ENCODE measurements at regions not wholly inside any gene's neighbourhood (a gene's known extent, or its start where the extent isn't known, plus 50 kb on each side); places are given as distances from the start of the nearest gene placed in this dataset.

DNA sequence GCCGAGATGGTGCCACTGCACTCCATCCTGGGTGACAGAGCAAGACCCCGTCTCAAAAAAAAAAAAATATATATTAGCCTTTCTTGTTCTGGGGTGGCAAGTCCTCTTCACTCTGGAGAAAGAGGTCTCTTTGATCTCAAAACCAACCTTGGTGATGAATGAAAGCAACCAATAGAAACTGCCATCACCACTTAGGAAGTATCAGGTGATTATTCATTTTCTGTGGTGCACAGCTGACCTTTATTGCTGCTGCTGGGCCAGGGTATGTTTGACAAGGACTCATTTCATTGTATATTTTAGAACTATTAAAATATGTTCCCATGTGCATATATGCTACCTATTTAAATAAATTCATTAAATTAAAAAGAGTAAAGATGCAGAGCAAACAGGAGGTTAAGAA, 76.0 kb upstream of the KIT start:
- no peak for TF ChIP-seq MYC (IDR thresholded peaks at IDR 0.05; ENCODE audit: low read depth, low read length)
- TF ChIP-seq, protein P1, sequence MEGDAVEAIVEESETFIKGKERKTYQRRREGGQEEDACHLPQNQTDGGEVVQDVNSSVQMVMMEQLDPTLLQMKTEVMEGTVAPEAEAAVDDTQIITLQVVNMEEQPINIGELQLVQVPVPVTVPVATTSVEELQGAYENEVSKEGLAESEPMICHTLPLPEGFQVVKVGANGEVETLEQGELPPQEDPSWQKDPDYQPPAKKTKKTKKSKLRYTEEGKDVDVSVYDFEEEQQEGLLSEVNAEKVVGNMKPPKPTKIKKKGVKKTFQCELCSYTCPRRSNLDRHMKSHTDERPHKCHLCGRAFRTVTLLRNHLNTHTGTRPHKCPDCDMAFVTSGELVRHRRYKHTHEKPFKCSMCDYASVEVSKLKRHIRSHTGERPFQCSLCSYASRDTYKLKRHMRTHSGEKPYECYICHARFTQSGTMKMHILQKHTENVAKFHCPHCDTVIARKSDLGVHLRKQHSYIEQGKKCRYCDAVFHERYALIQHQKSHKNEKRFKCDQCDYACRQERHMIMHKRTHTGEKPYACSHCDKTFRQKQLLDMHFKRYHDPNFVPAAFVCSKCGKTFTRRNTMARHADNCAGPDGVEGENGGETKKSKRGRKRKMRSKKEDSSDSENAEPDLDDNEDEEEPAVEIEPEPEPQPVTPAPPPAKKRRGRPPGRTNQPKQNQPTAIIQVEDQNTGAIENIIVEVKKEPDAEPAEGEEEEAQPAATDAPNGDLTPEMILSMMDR (IDR thresholded peaks at IDR 0.05; ENCODE audit: extremely low read depth in 1 of 2, insufficient read depth in 1 of 2, low read depth in 1 of 2, low read length in 2 of 2) = no peak
- no peak for TF ChIP-seq FOS (IDR thresholded peaks at IDR 0.05; ENCODE audit: borderline replicate concordance, insufficient read depth, low read length)
- TF ChIP-seq POLR2A (IDR thresholded peaks at IDR 0.05; ENCODE audit: low read depth, low read length) = no peak
- no peak for TF ChIP-seq EZH2 (IDR thresholded peaks at IDR 0.05; ENCODE audit: borderline replicate concordance, low read depth, low read length, severe bottlenecking)
- no peak for TF ChIP-seq POLR2AphosphoS5 (IDR thresholded peaks at IDR 0.05; ENCODE audit: insufficient read depth, low read depth, low read length)
- no peak for TF ChIP-seq GATA2 (IDR thresholded peaks at IDR 0.05; ENCODE audit: insufficient read depth, insufficient read length, low read depth, low read length)
- TF ChIP-seq JUN (IDR thresholded peaks at IDR 0.05; ENCODE audit: borderline replicate concordance, insufficient read depth, insufficient read length, low read depth) = no peak
